NCI-H2107 treated with DMSO at 0.1 percent for 48 hours (cell line): ENCODE measurements at regions not wholly inside any gene's neighbourhood (a gene's known extent, or its start where the extent isn't known, plus 50 kb on each side); places are given as distances from the start of the nearest gene placed in this dataset.
"Not testable (repeated sequence)": the region's sequence is repeated elsewhere in the genome, so short reads cannot be mapped to it uniquely, and the experiment has no call there.

Source experiments
- DNase-seq: peaks from one replicate; lab custom pipeline; 2025; ENCODE audit not compliant: unreplicated experiment; lab: John Stamatoyannopoulos, UW

GRCh38 chr11:100409267-100409666 lies 277.8 kb upstream of the ARHGAP42 start:
- not testable (repeated sequence) for DNase-seq

GRCh38 chr11:100419518-100419917 lies 267.6 kb upstream of the ARHGAP42 start:
- no peak for DNase-seq

GRCh38 chr11:100434821-100435641 lies 252.1 kb upstream of the ARHGAP42 start:
- no peak for DNase-seq

- no peak for DNase-seq
These were observed 248.7 kb upstream of the ARHGAP42 start for GRCh38 chr11:100438376-100438775.

GRCh38 chr11:100441086-100441485 lies 246.0 kb upstream of the ARHGAP42 start:
- DNase-seq: no peak

- no peak for DNase-seq
These were observed 245.1 kb upstream of the ARHGAP42 start for GRCh38 chr11:100442017-100442416.

- no peak for DNase-seq
These were observed 241.8 kb upstream of the ARHGAP42 start for GRCh38 chr11:100445231-100445735.

- DNase-seq: not testable (repeated sequence)
These were observed 235.2 kb upstream of the ARHGAP42 start for GRCh38 chr11:100451801-100452460.

GRCh38 chr11:100459811-100460210 lies 227.3 kb upstream of the ARHGAP42 start:
- DNase-seq: no peak

- no peak for DNase-seq
These were observed 226.7 kb upstream of the ARHGAP42 start for GRCh38 chr11:100460426-100460825.

GRCh38 chr11:100467821-100468508 lies 219.1 kb upstream of the ARHGAP42 start:
- no peak for DNase-seq

GRCh38 chr11:100469835-100470234 lies 217.3 kb upstream of the ARHGAP42 start:
- no peak for DNase-seq

- no peak for DNase-seq
These were observed 214.2 kb upstream of the ARHGAP42 start for GRCh38 chr11:100472727-100473389.

- no peak for DNase-seq
These were observed 213.7 kb upstream of the ARHGAP42 start for GRCh38 chr11:100473390-100473740.

- no peak for DNase-seq
These were observed 202.1 kb upstream of the ARHGAP42 start for GRCh38 chr11:100484948-100485347.

GRCh38 chr11:100498780-100499179 lies 188.3 kb upstream of the ARHGAP42 start:
- DNase-seq: no peak

- no peak for DNase-seq
These were observed 185.6 kb upstream of the ARHGAP42 start for GRCh38 chr11:100501450-100501849.

GRCh38 chr11:100512475-100512874 lies 174.6 kb upstream of the ARHGAP42 start:
- no peak for DNase-seq

- no peak for DNase-seq
These were observed 172.0 kb upstream of the ARHGAP42 start for GRCh38 chr11:100515087-100515486.

- DNase-seq: no peak
These were observed 161.9 kb upstream of the ARHGAP42 start for GRCh38 chr11:100525197-100525596.

GRCh38 chr11:100525635-100526034 lies 161.5 kb upstream of the ARHGAP42 start:
- no peak for DNase-seq
